ENCODE measurements at regions not wholly inside any gene's neighbourhood (a gene's known extent, or its start where the extent isn't known, plus 50 kb on each side); places are given as distances from the start of the nearest gene placed in this dataset.

GRCh38 chr5:162858770-162859169 lies 578.6 kb upstream of the CCNG1 start (continued):
- TF ChIP-seq ZNF462 (CRISPR knock-in tag; IDR thresholded peaks at IDR 0.05) = no peak
- no peak for TF ChIP-seq CREB1 (CRISPR knock-in tag; IDR thresholded peaks at IDR 0.05; ENCODE audit: low read depth)
- no peak for TF ChIP-seq STAT1 (IDR thresholded peaks at IDR 0.05; ENCODE audit: unreplicated experiment)
- TF ChIP-seq CTCF (conservative IDR thresholded peaks at IDR 0.05; ENCODE audit: low read depth in 2 of 2) = no peak
- TF ChIP-seq EZH2phosphoT487 (IDR thresholded peaks at IDR 0.05; ENCODE audit: unreplicated experiment) = no peak
- no peak for TF ChIP-seq NANOG (IDR thresholded peaks at IDR 0.05; ENCODE audit: borderline replicate concordance)
- TF ChIP-seq JUNB (IDR thresholded peaks at IDR 0.05; ENCODE audit: unreplicated experiment) = no peak
- TF ChIP-seq ZNF331 (CRISPR knock-in tag; IDR thresholded peaks at IDR 0.05; ENCODE audit: low read depth) = no peak
- no peak for TF ChIP-seq ETS1 (IDR thresholded peaks at IDR 0.05)
- no peak for TF ChIP-seq REST (IDR thresholded peaks at IDR 0.05; ENCODE audit: unreplicated experiment)

All from GM23338 (cell line).